Keratinocyte (primary cell): ENCODE measurements at regions not wholly inside any gene's neighbourhood (a gene's known extent, or its start where the extent isn't known, plus 50 kb on each side); places are given as distances from the start of the nearest gene placed in this dataset.
A peak's percentile ranks its signal among the peaks of the same experiment; 100 is the strongest.

Experiments
- DNase-seq: peaks from one replicate; pipeline ENCODE4 v3.0.0-alpha.2; 2011; ENCODE audit warnings: low read depth, missing footprints, low spot score
- FAIRE-seq: peaks from 2 replicates; lab custom pipeline; 2011; peaks lifted over from hg19 to GRCh38; lab: Jason Lieb, UNC
- H2AFZ ChIP-seq: 2 replicates; pipeline ENCODE4 v1.6.0; 2012; ENCODE audit warnings: low read length, control low read depth, inconsistent platforms; ENCODE audit not compliant: control insufficient read depth
- H3K27ac ChIP-seq: 2 replicates; pipeline ENCODE4 v1.5.1; 2011; ENCODE audit warnings: low read length; ENCODE audit not compliant: control insufficient read depth, insufficient read depth
- H3K27me3 ChIP-seq: 3 replicates; pipeline ENCODE4 v1.6.0; 2011; ENCODE audit warnings: low read length; ENCODE audit not compliant: control insufficient read depth, insufficient read depth; ENCODE audit errors: extremely low read depth
- H3K36me3 ChIP-seq, 2 experiments: 2 replicates in 1 of 2; 3 replicates in 1 of 2; pipeline ENCODE4 v1.5.1; 2011; ENCODE audit warnings: low read length in 2 of 2, mild to moderate bottlenecking in 1 of 2; ENCODE audit not compliant: control insufficient read depth in 2 of 2, insufficient read depth in 2 of 2; ENCODE audit errors: extremely low read depth in 1 of 2
- H3K4me1 ChIP-seq: 3 replicates; pipeline ENCODE4 v1.5.1; 2011; ENCODE audit warnings: low read length; ENCODE audit not compliant: control insufficient read depth, insufficient read depth; ENCODE audit errors: extremely low read depth
- H3K4me2 ChIP-seq: 3 replicates; pipeline ENCODE4 v1.6.0; 2011; ENCODE audit warnings: low read depth, low read length; ENCODE audit not compliant: control insufficient read depth, insufficient read depth; ENCODE audit errors: extremely low read depth
- H3K4me3 ChIP-seq, 3 experiments: fragments of 200-600 bp in 1 of 3; sonication (generic) in 1 of 3; 2 replicates in 2 of 3; 3 replicates in 1 of 3; pipeline ENCODE4 v1.5.1; 2011 to 2016; ENCODE audit warnings: low read length in 3 of 3, mild to moderate bottlenecking in 3 of 3, control low read depth in 2 of 3, inconsistent platforms in 1 of 3, low read depth in 1 of 3, mixed read lengths in 1 of 3, mixed run types in 1 of 3, moderate library complexity in 1 of 3; ENCODE audit not compliant: control insufficient read depth in 2 of 3, insufficient read depth in 2 of 3; ENCODE audit errors: extremely low read depth in 1 of 3
- H3K79me2 ChIP-seq: 2 replicates; pipeline ENCODE4 v1.6.0; 2012; ENCODE audit warnings: low read length; ENCODE audit not compliant: control insufficient read depth, insufficient read depth
- H3K9ac ChIP-seq: 3 replicates; pipeline ENCODE4 v1.6.0; 2011; ENCODE audit warnings: low read length; ENCODE audit not compliant: control insufficient read depth, insufficient read depth; ENCODE audit errors: extremely low read depth
- H3K9me1 ChIP-seq: 3 replicates; pipeline ENCODE4 v1.6.0; 2011; ENCODE audit warnings: low read length; ENCODE audit not compliant: control insufficient read depth, insufficient read depth; ENCODE audit errors: extremely low read depth
- H3K9me3 ChIP-seq: 2 replicates; pipeline ENCODE4 v1.5.1; 2012; ENCODE audit warnings: low read depth, low read length; ENCODE audit not compliant: control insufficient read depth
- H4K20me1 ChIP-seq: 3 replicates; pipeline ENCODE4 v1.6.0; 2011; ENCODE audit warnings: low read length; ENCODE audit not compliant: control insufficient read depth, insufficient read depth; ENCODE audit errors: extremely low read depth
- CTCF ChIP-seq, 3 experiments: IDR thresholded peaks in 1 of 3; conservative IDR thresholded peaks in 1 of 3; optimal IDR thresholded peaks in 1 of 3; 2 replicates in 2 of 3; 3 replicates in 1 of 3; pipeline versions ENCODE3 to v1.5.1; 2011; ENCODE audit warnings: low read length in 3 of 3, mild to moderate bottlenecking in 3 of 3, moderate library complexity in 2 of 3, control low read depth in 1 of 3, inconsistent platforms in 1 of 3; ENCODE audit not compliant: insufficient read depth in 2 of 3; ENCODE audit errors: extremely low read depth in 1 of 3
- EZH2 ChIP-seq: IDR thresholded peaks from one replicate; pipeline ENCODE4 v1.6.1; 2012; ENCODE audit warnings: inconsistent platforms, mild to moderate bottlenecking, low read length, moderate library complexity
- dilution Hi-C: fragments of 300-500 bp; cut with MboI; formaldehyde crosslinking; loops from one replicate; pipeline ENCODE4 v1.7.0; 2020; ENCODE audit warnings: low sequenced_read_pairs; ENCODE audit not compliant: extremely low pct_ligation_motif_present

- Histone ChIP-seq H3K9ac (no peak overlapping the region), H3K4me3 (no peak overlapping the region), H3K9me3 (no peaks in the 10 kb centered on the region), H3K4me1 (no peaks in the 10 kb centered on the region), H3K27me3 (no peaks in the 10 kb centered on the region), H3K4me2 (no peak overlapping the region), H3K27ac (no peak overlapping the region), H3K9me1 (no peaks in the 10 kb centered on the region), H3K79me2 (no peaks in the 10 kb centered on the region), H4K20me1 (no peaks in the 10 kb centered on the region), H3K36me3 (no peaks in the 10 kb centered on the region), H2AFZ (no peak overlapping the region)
- TF ChIP-seq EZH2 = no peak
- TF ChIP-seq CTCF (optimal IDR thresholded peaks at IDR 0.05 in 1 of 3, IDR thresholded peaks at IDR 0.05 in 1 of 3, conservative IDR thresholded peaks at IDR 0.05 in 1 of 3; ENCODE audit: extremely low read depth in 1 of 3, insufficient read depth in 2 of 3, low read length in 3 of 3) = no peak
- dilution Hi-C loops = no loop called here
- DNase-seq (no peak), FAIRE-seq (no peak)
These were observed 1122.6 kb downstream of the FLRT2 start for GRCh38 chr14:86652526-86652925.

GRCh38 chr14:86646696-86647690 is 1117.0 kb downstream of the FLRT2 start:
- DNase-seq (no peak), FAIRE-seq (no peak)
- no peak for TF ChIP-seq EZH2
- peak in 1 of 3 experiments; percentile 23 for TF ChIP-seq CTCF (optimal IDR thresholded peaks at IDR 0.05 in 1 of 3, IDR thresholded peaks at IDR 0.05 in 1 of 3, conservative IDR thresholded peaks at IDR 0.05 in 1 of 3; ENCODE audit: extremely low read depth in 1 of 3, insufficient read depth in 2 of 3, low read length in 3 of 3)
- H3K4me2 ChIP-seq = no peak overlapping the region
- no peaks in the 10 kb centered on the region for H3K4me1 ChIP-seq
- no peak overlapping the region for H3K9ac ChIP-seq
- no peaks in the 10 kb centered on the region for H4K20me1 ChIP-seq
- no peaks in the 10 kb centered on the region for H3K27me3 ChIP-seq
- H3K9me1 ChIP-seq = no peaks in the 10 kb centered on the region
- H3K79me2 ChIP-seq = no peaks in the 10 kb centered on the region
- no peak overlapping the region for H3K4me3 ChIP-seq
- H3K9me3 ChIP-seq = no peaks in the 10 kb centered on the region
- dilution Hi-C loops = no loop called here
- no peaks in the 10 kb centered on the region for H3K36me3 ChIP-seq
- H2AFZ ChIP-seq = no peak overlapping the region
- H3K27ac ChIP-seq = no peak overlapping the region
